IMR-90 (cell line): ENCODE measurements at regions not wholly inside any gene's neighbourhood (a gene's known extent, or its start where the extent isn't known, plus 50 kb on each side); places are given as distances from the start of the nearest gene placed in this dataset.

Source experiments
- ATAC-seq: fragments of 200-7000 bp; cut with Tn5 transposase; 2 replicates; pipeline ENCODE4 v1.9.1; 2020; ENCODE audit warnings: low read depth, mild to moderate bottlenecking, moderate library complexity
- BruUV-seq: library from RNA; stranded (reverse); fragments of 400-500 nt; replicated peaks from 2 replicates; lab custom pipeline; 2021; lab: Mats Ljungman, UMichigan
- CTCF ChIA-PET: fragments of 300-600 bp; formaldehyde crosslinking; extraction: SDS; loops from one replicate; lab custom pipeline; 2021; ENCODE audit warnings: antibody characterized with exemption; lab: Yijun Ruan, JAX
- POLR2A ChIA-PET: fragments of 300-600 bp; sonication (Branson Sonifier 250); formaldehyde crosslinking; loops from one replicate; lab custom pipeline; 2022; ENCODE audit warnings: antibody characterized with exemption; ENCODE audit not compliant: unreplicated experiment; lab: Charles Lee
- DNase-seq: peaks from one replicate; pipeline ENCODE4 v3.0.0; 2013
- H2AFZ ChIP-seq: replicated peaks from 2 replicates; pipeline ENCODE3; 2013; ENCODE audit warnings: low read length, mild to moderate bottlenecking; ENCODE audit not compliant: poor library complexity
- H2AK5ac ChIP-seq: 2 replicates; pipeline ENCODE4 v1.6.1; 2013; ENCODE audit warnings: low read depth, low read length, inconsistent platforms
- H2AK9ac ChIP-seq: replicated peaks from 2 replicates; pipeline ENCODE3; 2013; ENCODE audit warnings: mild to moderate bottlenecking, low read depth, low read length, moderate library complexity; ENCODE audit not compliant: poor library complexity
- H2BK120ac ChIP-seq: 2 replicates; pipeline ENCODE4 v1.6.1; 2013; ENCODE audit warnings: low read depth, low read length, inconsistent platforms
- H2BK15ac ChIP-seq: 3 replicates; pipeline ENCODE4 v1.6.1; 2013; ENCODE audit warnings: low read depth, low read length, inconsistent platforms
- H2BK20ac ChIP-seq: 2 replicates; pipeline ENCODE4 v1.6.1; 2013; ENCODE audit warnings: low read depth, mild to moderate bottlenecking, inconsistent platforms, low read length, moderate library complexity
- H2BK5ac ChIP-seq: 2 replicates; pipeline ENCODE4 v1.6.1; 2013; ENCODE audit warnings: mild to moderate bottlenecking, low read depth, low read length, inconsistent platforms; ENCODE audit not compliant: poor library complexity, severe bottlenecking
- H3K14ac ChIP-seq: replicated peaks from 2 replicates; pipeline ENCODE4 v1.6.1; 2013; ENCODE audit warnings: low read depth, low read length, inconsistent platforms
- H3K18ac ChIP-seq: 2 replicates; pipeline ENCODE4 v1.6.1; 2013; ENCODE audit warnings: low read depth, low read length, control low read depth
- H3K23ac ChIP-seq: 2 replicates; pipeline ENCODE4 v1.6.1; 2013; ENCODE audit warnings: low read depth, low read length, inconsistent platforms
- H3K27ac ChIP-seq: 2 replicates; pipeline ENCODE4 v1.5.1; 2013; ENCODE audit warnings: mild to moderate bottlenecking, control low read depth, low read length; ENCODE audit not compliant: insufficient read depth
- H3K27me3 ChIP-seq: 2 replicates; pipeline ENCODE4 v1.6.1; 2013; ENCODE audit warnings: low read length; ENCODE audit not compliant: control insufficient read depth, insufficient read depth
- H3K36me3 ChIP-seq: 2 replicates; pipeline ENCODE4 v1.6.1; 2013; ENCODE audit warnings: low read length, mixed read lengths; ENCODE audit not compliant: control insufficient read depth, insufficient read depth
- H3K4ac ChIP-seq: 2 replicates; pipeline ENCODE4 v1.6.1; 2013; ENCODE audit warnings: low read depth, low read length, inconsistent platforms
- H3K4me1 ChIP-seq: 2 replicates; pipeline ENCODE4 v1.6.1; 2013; ENCODE audit warnings: low read length, mixed read lengths; ENCODE audit not compliant: control insufficient read depth, insufficient read depth
- H3K4me2 ChIP-seq: 2 replicates; pipeline ENCODE4 v1.6.1; 2013; ENCODE audit warnings: low read depth, mild to moderate bottlenecking, control low read depth, low read length, moderate library complexity
- H3K4me3 ChIP-seq: 2 replicates; pipeline ENCODE4 v1.5.1; 2013; ENCODE audit warnings: low read depth, mild to moderate bottlenecking, control low read depth, low read length, moderate library complexity; ENCODE audit not compliant: insufficient read depth
- H3K56ac ChIP-seq: 2 replicates; pipeline ENCODE4 v1.6.1; 2013; ENCODE audit warnings: low read length, inconsistent platforms; ENCODE audit not compliant: insufficient read depth; ENCODE audit errors: extremely low read depth
- H3K79me1 ChIP-seq, 2 experiments: 2 replicates each; pipeline ENCODE4 v1.6.1; 2013; ENCODE audit warnings: low read length in 2 of 2, inconsistent platforms in 1 of 2, low read depth in 1 of 2
- H3K9ac ChIP-seq: 2 replicates; pipeline ENCODE4 v1.6.1; 2013; ENCODE audit warnings: low read depth, low read length, control low read depth
- H3K9me1 ChIP-seq: 2 replicates; pipeline ENCODE4 v1.6.1; 2013; ENCODE audit warnings: low read length, inconsistent platforms; ENCODE audit not compliant: insufficient read depth
- H3K9me3 ChIP-seq: 2 replicates; pipeline ENCODE4 v1.6.1; 2013; ENCODE audit warnings: low read length; ENCODE audit not compliant: control insufficient read depth, insufficient read depth
- H4K20me1 ChIP-seq: 2 replicates; pipeline ENCODE4 v1.6.1; 2013; ENCODE audit warnings: low read length, inconsistent platforms; ENCODE audit not compliant: insufficient read depth
- H4K5ac ChIP-seq: 2 replicates; pipeline ENCODE4 v1.6.1; 2013; ENCODE audit warnings: mild to moderate bottlenecking, low read depth, low read length, control low read depth
- H4K8ac ChIP-seq, 2 experiments: 2 replicates each; pipeline ENCODE4 v1.6.1; 2013; ENCODE audit warnings: low read depth in 2 of 2, low read length in 2 of 2, control low read depth in 1 of 2, inconsistent platforms in 1 of 2
- H4K91ac ChIP-seq: 2 replicates; pipeline ENCODE4 v1.6.1; 2013; ENCODE audit warnings: low read depth, low read length, inconsistent platforms; ENCODE audit not compliant: insufficient read depth
- CEBPB ChIP-seq: IDR thresholded peaks from 2 replicates; pipeline ENCODE4 v1.6.1; 2012; ENCODE audit warnings: low read depth, low read length, improper control_type of control experiment
- NFE2L2 ChIP-seq: fragments of 150-350 bp; IDR thresholded peaks from 2 replicates; pipeline ENCODE4 v1.6.1; 2016; ENCODE audit warnings: low read depth, mild to moderate bottlenecking, low read length
- WGBS, 2 experiments: methylation state at CpG; one replicate each; pipeline versions ENCODE4 v1.1.5 to v1.1.7; 2013; ENCODE audit warnings: missing lambda C conversion rate in 2 of 2; ENCODE audit not compliant: insufficient read length in 1 of 2; ENCODE audit errors: extremely low coverage in 2 of 2; 5-methylcytosine and 5-hydroxymethylcytosine counted together
- dilution Hi-C: fragments of 300-500 bp; cut with HindIII; formaldehyde crosslinking; loops from one replicate; pipeline ENCODE4 v1.14.3; 2018; ENCODE audit warnings: low sequenced_read_pairs; ENCODE audit not compliant: unreplicated experiment
- in situ Hi-C: fragments of 300-500 bp; cut with MboI; formaldehyde crosslinking; loops from 3 replicates; pipeline ENCODE4 v1.14.3; 2019; ENCODE audit warnings: low sequenced_read_pairs, inconsistent platforms, mixed read lengths
- intact Hi-C: fragments of 100-400 bp; cut with micrococcal nuclease; formaldehyde crosslinking; loops from 2 replicates; pipeline ENCODE4 v1.10.0; 2022

- Histone ChIP-seq H3K18ac (no peak overlapping the region), H2BK20ac (no peak overlapping the region), H4K20me1 (no peaks in the 10 kb centered on the region), H2BK15ac (no peak overlapping the region), H3K4me1 (no peaks in the 10 kb centered on the region), H4K5ac (no peak overlapping the region), H3K56ac (no peak overlapping the region), H3K23ac (no peak overlapping the region), H2AFZ (no peak overlapping the region), H3K36me3 (no peaks in the 10 kb centered on the region), H2BK5ac (no peak overlapping the region), H2BK120ac (no peak overlapping the region), H3K9me3 (peaks cover 13% of the 10 kb centered on the region), H3K14ac (no peak overlapping the region), H3K79me1 (no peaks in the 10 kb centered on the region), H3K4me2 (no peak overlapping the region), H3K4ac (no peak overlapping the region), H3K9ac (no peak overlapping the region), H3K27me3 (no peaks in the 10 kb centered on the region), H2AK9ac (no peak overlapping the region), H2AK5ac (no peak overlapping the region), H3K9me1 (no peaks in the 10 kb centered on the region), H3K4me3 (no peak overlapping the region), H3K27ac (no peak overlapping the region), H4K91ac (no peak overlapping the region), H4K8ac (no peak overlapping the region)
- dilution Hi-C loops = no loop called here
- in situ Hi-C loops = no loop called here
- ChIA-PET POLR2A (no interaction called here), CTCF (interaction anchor here (0.7 kb wide), 1 partner anchor 330 kb away, joined by 5 read pairs; no protein-coding TSS in a partner anchor)
- TF ChIP-seq CEBPB (peak; percentile 23; the same call in 1 of the 2 replicates), NFE2L2 (no peak)
- no peak for DNase-seq
- intact Hi-C loops = no loop called here
- no CpG with 5 or more reads among the region's 1 CpG for WGBS, 2 experiments
- ATAC-seq = no peak
- BruUV-seq = no TSS peak
Observed at GRCh38 chr14:82422230-82422629, 888.6 kb upstream of the SEL1L start.
